H9 (cell line): ENCODE measurements at regions not wholly inside any gene's neighbourhood (a gene's known extent, or its start where the extent isn't known, plus 50 kb on each side); places are given as distances from the start of the nearest gene placed in this dataset.

Source experiments
- DNase-seq: peaks from one replicate; pipeline ENCODE4 v3.0.0-alpha.2; 2017
- H2AFZ ChIP-seq: one replicate; pipeline ENCODE4 v1.6.1; 2013; ENCODE audit warnings: mild to moderate bottlenecking, low read length, control low read depth, moderate library complexity
- H2AK5ac ChIP-seq: 2 replicates; pipeline ENCODE4 v1.6.1; 2013; ENCODE audit warnings: low read length, control low read depth, mixed read lengths; ENCODE audit not compliant: insufficient read length
- H2BK120ac ChIP-seq: one replicate; pipeline ENCODE4 v1.6.1; 2013; ENCODE audit warnings: low read depth, mild to moderate bottlenecking, low read length, control low read depth, inconsistent platforms; ENCODE audit not compliant: poor library complexity, severe bottlenecking
- H2BK12ac ChIP-seq: 2 replicates; pipeline ENCODE4 v1.6.1; 2013; ENCODE audit warnings: low read length, control low read depth, mixed read lengths, low read depth; ENCODE audit not compliant: insufficient read length
- H2BK15ac ChIP-seq: 2 replicates; pipeline ENCODE4 v1.6.1; 2013; ENCODE audit warnings: low read depth, low read length, control low read depth
- H2BK20ac ChIP-seq: one replicate; pipeline ENCODE4 v1.6.1; 2013; ENCODE audit warnings: low read depth, mild to moderate bottlenecking, low read length, control low read depth, inconsistent platforms; ENCODE audit not compliant: poor library complexity, severe bottlenecking
- H2BK5ac ChIP-seq: 2 replicates; pipeline ENCODE4 v1.6.1; 2013; ENCODE audit warnings: low read length, control low read depth, mixed read lengths; ENCODE audit not compliant: insufficient read length
- H3K14ac ChIP-seq: 2 replicates; pipeline ENCODE4 v1.6.1; 2013; ENCODE audit warnings: low read length, control low read depth; ENCODE audit not compliant: insufficient read depth
- H3K18ac ChIP-seq: 2 replicates; pipeline ENCODE4 v1.6.1; 2013; ENCODE audit warnings: low read depth, mild to moderate bottlenecking, mixed read lengths, low read length, control low read depth; ENCODE audit not compliant: insufficient read length
- H3K23ac ChIP-seq: 2 replicates; pipeline ENCODE4 v1.6.1; 2013; ENCODE audit warnings: low read length, control low read depth, mixed read lengths, low read depth; ENCODE audit not compliant: insufficient read length
- H3K23me2 ChIP-seq: 2 replicates; pipeline ENCODE4 v1.6.1; 2013; ENCODE audit warnings: low read depth, mild to moderate bottlenecking, mixed read lengths, low read length, control low read depth; ENCODE audit not compliant: insufficient read length, poor library complexity, severe bottlenecking
- H3K27ac ChIP-seq: 2 replicates; pipeline ENCODE4 v1.5.1; 2013; ENCODE audit warnings: low read length, control low read depth, mixed read lengths, low read depth; ENCODE audit not compliant: insufficient read length
- H3K27me3 ChIP-seq: 2 replicates; pipeline ENCODE4 v1.6.1; 2013; ENCODE audit warnings: low read length, control low read depth, inconsistent platforms; ENCODE audit not compliant: insufficient read depth
- H3K4ac ChIP-seq: 2 replicates; pipeline ENCODE4 v1.6.1; 2013; ENCODE audit warnings: low read depth, mild to moderate bottlenecking, control low read depth, inconsistent platforms, low read length, moderate library complexity
- H3K4me1 ChIP-seq: 2 replicates; pipeline ENCODE4 v1.6.1; 2013; ENCODE audit warnings: low read length, control low read depth, inconsistent platforms; ENCODE audit not compliant: insufficient read depth
- H3K4me2 ChIP-seq: 2 replicates; pipeline ENCODE4 v1.6.1; 2013; ENCODE audit warnings: low read length, control low read depth, mixed read lengths; ENCODE audit not compliant: insufficient read length, insufficient read depth
- H3K56ac ChIP-seq: 2 replicates; pipeline ENCODE4 v1.6.1; 2013; ENCODE audit warnings: low read depth, mild to moderate bottlenecking, mixed read lengths, low read length, control low read depth; ENCODE audit not compliant: insufficient read length
- H3K79me1 ChIP-seq: 2 replicates; pipeline ENCODE4 v1.6.1; 2013; ENCODE audit warnings: low read depth, mild to moderate bottlenecking, moderate library complexity, low read length, control low read depth, inconsistent platforms; ENCODE audit not compliant: insufficient read depth, poor library complexity, severe bottlenecking
- H3K79me2 ChIP-seq: 2 replicates; pipeline ENCODE4 v1.6.1; 2013; ENCODE audit warnings: low read length, control low read depth, inconsistent platforms; ENCODE audit not compliant: insufficient read depth
- H3K9ac ChIP-seq: 2 replicates; pipeline ENCODE4 v1.6.1; 2013; ENCODE audit warnings: low read length, control low read depth, mixed read lengths; ENCODE audit not compliant: insufficient read length; ENCODE audit errors: extremely low read depth
- H3K9me3 ChIP-seq: one replicate; pipeline ENCODE4 v1.6.1; 2013; ENCODE audit warnings: low read depth, low read length, inconsistent platforms; ENCODE audit not compliant: control insufficient read depth
- H3T11ph ChIP-seq: one replicate; pipeline ENCODE4 v1.6.1; 2013; ENCODE audit warnings: mild to moderate bottlenecking, low read length, control low read depth, inconsistent platforms
- H4K20me1 ChIP-seq: one replicate; pipeline ENCODE4 v1.6.1; 2013; ENCODE audit not compliant: control insufficient read depth, insufficient read length, insufficient read depth
- H4K5ac ChIP-seq: 2 replicates; pipeline ENCODE4 v1.6.1; 2013; ENCODE audit warnings: low read depth, mild to moderate bottlenecking, mixed read lengths, low read length, control low read depth; ENCODE audit not compliant: insufficient read length
- H4K8ac ChIP-seq: replicated peaks from 2 replicates; pipeline ENCODE4 v1.6.1; 2013; ENCODE audit warnings: low read length, control low read depth, mixed read lengths, low read depth; ENCODE audit not compliant: insufficient read length
- H4K91ac ChIP-seq: 2 replicates; pipeline ENCODE4 v1.6.1; 2013; ENCODE audit warnings: low read depth, mild to moderate bottlenecking, moderate library complexity, mixed read lengths, low read length, control low read depth; ENCODE audit not compliant: insufficient read length
- H3K27ac Mint-ChIP-seq, 3 experiments: 2 replicates in 2 of 3; 3 replicates in 1 of 3; pipeline ENCODE4 v1.8.0; 2020 to 2021; ENCODE audit warnings: mixed read lengths in 3 of 3, mild to moderate bottlenecking in 1 of 3, moderate library complexity in 1 of 3
- H3K27me3 Mint-ChIP-seq: 2 replicates; pipeline ENCODE4 v1.8.0; 2021; ENCODE audit warnings: low read depth, mild to moderate bottlenecking, moderate library complexity, mixed read lengths
- H3K36me3 Mint-ChIP-seq, 3 experiments: 2 replicates in 2 of 3; 3 replicates in 1 of 3; pipeline ENCODE4 v1.8.0; 2020 to 2021; ENCODE audit warnings: low read depth in 3 of 3, mixed read lengths in 3 of 3; ENCODE audit not compliant: insufficient read depth in 1 of 3
- H3K4me1 Mint-ChIP-seq, 2 experiments: 2 replicates each; pipeline ENCODE4 v1.8.0; 2020; ENCODE audit warnings: mixed read lengths in 2 of 2
- H3K4me3 Mint-ChIP-seq, 2 experiments: 2 replicates in 1 of 2; 3 replicates in 1 of 2; pipeline ENCODE4 v1.8.0; 2020 to 2021; ENCODE audit warnings: mild to moderate bottlenecking in 2 of 2, mixed read lengths in 2 of 2, moderate library complexity in 1 of 2
- H3K9me3 Mint-ChIP-seq, 2 experiments: 2 replicates in 1 of 2; 3 replicates in 1 of 2; pipeline ENCODE4 v1.8.0; 2020; ENCODE audit warnings: mild to moderate bottlenecking in 2 of 2, mixed read lengths in 2 of 2, moderate library complexity in 1 of 2
- WGBS: extraction: QIAGEN DNeasy Blood & Tissue Kit; methylation state at CpG from one replicate; pipeline ENCODE4 v1.1.7; 2013; ENCODE audit warnings: missing lambda C conversion rate, low lambda C conversion rate, mixed read lengths; ENCODE audit not compliant: insufficient read length; ENCODE audit errors: extremely low coverage; 5-methylcytosine and 5-hydroxymethylcytosine counted together
- TF ChIP-seq, protein P1 (sequence below): fragments of 200-600 bp; sonication (generic); conservative IDR thresholded peaks from 3 replicates; pipeline ENCODE4 v1.8.0; 2021; ENCODE audit warnings: antibody characterized with exemption, mild to moderate bottlenecking

- Histone ChIP-seq H3K18ac (no peak overlapping the region), H2BK15ac (no peak overlapping the region), H2BK20ac (no peak overlapping the region), H3K23me2 (no peaks in the 10 kb centered on the region), H3K79me2 (no peaks in the 10 kb centered on the region), H3K79me1 (no peaks in the 10 kb centered on the region), H3K9ac (no peak overlapping the region), H3K9me3 (no peaks in the 10 kb centered on the region), H3K4me2 (no peak overlapping the region), H4K91ac (no peak overlapping the region), H3K4ac (no peak overlapping the region), H3K27me3 (no peaks in the 10 kb centered on the region), H3K56ac (no peak overlapping the region), H3K14ac (no peak overlapping the region), H4K20me1 (no peaks in the 10 kb centered on the region), H3K23ac (no peak overlapping the region), H2BK12ac (no peak overlapping the region), H2AFZ (no peak overlapping the region), H2AK5ac (no peak overlapping the region), H4K8ac (no peak overlapping the region), H2BK120ac (no peak overlapping the region), H3K4me1 (no peaks in the 10 kb centered on the region), H3T11ph (no peak overlapping the region), H4K5ac (no peak overlapping the region), H3K27ac (no peak overlapping the region), H2BK5ac (no peak overlapping the region)
- 0 out of 7 replicates have a peak, but pooled peaks cover 0 to under 1% (median 0%) of the 10 kb centered on the region in 3 experiments for H3K36me3 Mint-ChIP-seq
- H3K4me3 Mint-ChIP-seq = no peak overlapping the region
- WGBS = no CpG with 5 or more reads among the region's 4 CpGs
- H3K27ac Mint-ChIP-seq = no peak overlapping the region
- peaks cover 1 to 4% of the 10 kb centered on the region in 2 experiments; a peak in 4 of 5 replicates for H3K9me3 Mint-ChIP-seq
- no peaks in the 10 kb centered on the region for H3K27me3 Mint-ChIP-seq
- H3K4me1 Mint-ChIP-seq = peaks cover 3% of the 10 kb centered on the region in 2 experiments
- TF ChIP-seq, protein P1, sequence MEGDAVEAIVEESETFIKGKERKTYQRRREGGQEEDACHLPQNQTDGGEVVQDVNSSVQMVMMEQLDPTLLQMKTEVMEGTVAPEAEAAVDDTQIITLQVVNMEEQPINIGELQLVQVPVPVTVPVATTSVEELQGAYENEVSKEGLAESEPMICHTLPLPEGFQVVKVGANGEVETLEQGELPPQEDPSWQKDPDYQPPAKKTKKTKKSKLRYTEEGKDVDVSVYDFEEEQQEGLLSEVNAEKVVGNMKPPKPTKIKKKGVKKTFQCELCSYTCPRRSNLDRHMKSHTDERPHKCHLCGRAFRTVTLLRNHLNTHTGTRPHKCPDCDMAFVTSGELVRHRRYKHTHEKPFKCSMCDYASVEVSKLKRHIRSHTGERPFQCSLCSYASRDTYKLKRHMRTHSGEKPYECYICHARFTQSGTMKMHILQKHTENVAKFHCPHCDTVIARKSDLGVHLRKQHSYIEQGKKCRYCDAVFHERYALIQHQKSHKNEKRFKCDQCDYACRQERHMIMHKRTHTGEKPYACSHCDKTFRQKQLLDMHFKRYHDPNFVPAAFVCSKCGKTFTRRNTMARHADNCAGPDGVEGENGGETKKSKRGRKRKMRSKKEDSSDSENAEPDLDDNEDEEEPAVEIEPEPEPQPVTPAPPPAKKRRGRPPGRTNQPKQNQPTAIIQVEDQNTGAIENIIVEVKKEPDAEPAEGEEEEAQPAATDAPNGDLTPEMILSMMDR = no peak
- DNase-seq = no peak
Observed at GRCh38 chr10:17533731-17534130, 79.3 kb upstream of the ST8SIA6 start.
